ENCODE measurements at regions not wholly inside any gene's neighbourhood (a gene's known extent, or its start where the extent isn't known, plus 50 kb on each side); places are given as distances from the start of the nearest gene placed in this dataset.
"Not testable (repeated sequence)": the region's sequence is repeated elsewhere in the genome, so short reads cannot be mapped to it uniquely, and the experiment has no call there.

GRCh38 chr1:16794609-16795008 is 54.3 kb downstream of the RNU1-4 start:
- not testable (repeated sequence) for DNase-seq

- not testable (repeated sequence) for DNase-seq
These were observed 54.8 kb downstream of the RNU1-4 start for GRCh38 chr1:16795119-16795518.

- DNase-seq: not testable (repeated sequence)
These were observed 55.9 kb downstream of the RNU1-4 start for GRCh38 chr1:16796179-16796578.

GRCh38 chr1:16796625-16797046 is 56.3 kb downstream of the RNU1-4 start:
- DNase-seq: peak; percentile 14

- peak; percentile 7 for DNase-seq
These were observed 56.7 kb downstream of the RNU1-4 start for GRCh38 chr1:16797065-16797464.

DNA sequence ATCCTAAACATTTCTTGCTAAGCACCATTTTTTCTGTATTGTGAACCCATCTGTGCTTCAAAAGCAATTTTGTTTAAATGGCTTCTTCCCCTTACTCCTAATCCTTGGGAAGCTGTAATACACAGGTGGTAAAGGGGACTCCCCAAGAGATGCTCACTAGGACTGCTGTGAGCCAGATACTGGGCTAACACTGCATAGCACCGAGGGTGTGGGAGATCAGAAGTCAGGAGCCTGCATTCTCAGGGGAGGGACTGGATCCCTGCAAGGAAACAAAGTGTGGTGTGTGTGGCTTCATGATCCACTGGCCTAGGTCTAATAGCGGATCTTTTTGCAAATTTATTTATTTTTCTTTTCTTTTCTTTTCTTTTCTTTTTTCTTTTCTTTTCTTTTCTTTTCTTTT is 57.7 kb downstream of the RNU1-4 start:
- DNase-seq: not testable (repeated sequence)

Data from right hindlimb (tissue), 1 donor.